NOMO-1 (cell line): ENCODE measurements at regions not wholly inside any gene's neighbourhood (a gene's known extent, or its start where the extent isn't known, plus 50 kb on each side); places are given as distances from the start of the nearest gene placed in this dataset.

ENCODE experiments used
- DNase-seq, 2 experiments: peaks; one replicate each; lab custom pipeline; 2025; ENCODE audit not compliant: unreplicated experiment in 2 of 2; lab: John Stamatoyannopoulos, UW

GRCh38 chr12:127542391-127542790 is 724.6 kb upstream of the TMEM132C start:
- DNase-seq = no peak

GRCh38 chr12:127542931-127543330 is 724.0 kb upstream of the TMEM132C start:
- DNase-seq = no peak

DNA sequence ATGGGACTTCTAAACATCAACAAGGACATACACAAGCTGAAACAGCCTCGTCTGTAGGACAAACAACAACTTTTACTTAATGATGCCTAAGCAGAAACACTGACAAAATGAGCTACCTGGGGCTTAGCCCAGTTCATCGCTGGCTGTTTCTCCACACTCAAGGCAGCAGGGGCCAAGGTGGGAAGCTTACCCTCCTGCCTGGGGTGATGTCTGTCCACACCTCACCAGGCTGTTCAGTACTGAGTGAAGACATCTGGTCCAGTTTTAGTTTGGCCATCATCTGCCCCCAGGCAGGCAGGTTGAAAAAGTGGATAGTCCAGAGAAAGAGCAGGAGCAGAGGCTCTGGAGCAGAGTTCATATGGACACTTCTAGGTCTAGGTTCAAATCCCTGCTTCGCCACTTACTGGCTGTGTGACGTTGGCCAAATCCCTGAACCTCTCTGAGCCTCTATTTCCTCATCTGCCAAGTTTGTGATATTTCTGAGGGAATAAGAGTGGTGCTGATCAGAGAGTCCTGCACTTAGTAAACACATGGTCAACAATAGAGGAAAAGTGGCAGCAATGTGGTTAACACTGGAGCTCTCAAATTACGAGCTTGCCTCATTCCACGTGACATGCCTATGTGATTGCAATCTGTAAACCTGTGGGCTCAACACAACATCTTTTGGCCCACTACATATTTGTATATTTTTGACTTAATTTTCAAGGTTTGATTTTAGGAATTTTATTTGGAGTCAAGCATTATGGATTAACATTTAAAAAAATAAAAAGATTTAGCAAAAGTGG is 720.1 kb upstream of the TMEM132C start:
- no peak for DNase-seq

GRCh38 chr12:127548123-127548553 is 718.8 kb upstream of the TMEM132C start:
- DNase-seq = no peak

GRCh38 chr12:127550271-127550670 is 716.7 kb upstream of the TMEM132C start:
- no peak for DNase-seq

GRCh38 chr12:127552838-127553237 is 714.1 kb upstream of the TMEM132C start:
- DNase-seq = no peak

DNA sequence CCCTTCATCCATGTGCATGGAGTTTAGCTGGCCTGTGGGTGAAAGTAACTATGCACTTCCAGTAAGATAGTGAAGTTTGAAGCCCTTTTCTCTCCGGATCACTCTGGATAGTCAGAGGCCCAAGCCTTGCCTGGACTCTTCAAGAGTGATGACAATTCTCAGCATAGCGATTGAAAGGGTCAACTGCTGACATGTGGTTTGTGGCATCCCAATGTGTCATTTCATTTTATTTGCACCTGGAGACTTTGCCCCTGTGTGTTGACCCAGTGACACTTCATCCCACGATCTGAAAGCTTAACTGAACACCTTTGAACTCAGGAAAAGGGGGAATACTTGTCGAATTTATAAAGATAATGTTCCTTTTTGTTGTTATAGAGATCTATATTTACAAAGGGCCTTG is 711.9 kb upstream of the TMEM132C start:
- DNase-seq = no peak

DNA sequence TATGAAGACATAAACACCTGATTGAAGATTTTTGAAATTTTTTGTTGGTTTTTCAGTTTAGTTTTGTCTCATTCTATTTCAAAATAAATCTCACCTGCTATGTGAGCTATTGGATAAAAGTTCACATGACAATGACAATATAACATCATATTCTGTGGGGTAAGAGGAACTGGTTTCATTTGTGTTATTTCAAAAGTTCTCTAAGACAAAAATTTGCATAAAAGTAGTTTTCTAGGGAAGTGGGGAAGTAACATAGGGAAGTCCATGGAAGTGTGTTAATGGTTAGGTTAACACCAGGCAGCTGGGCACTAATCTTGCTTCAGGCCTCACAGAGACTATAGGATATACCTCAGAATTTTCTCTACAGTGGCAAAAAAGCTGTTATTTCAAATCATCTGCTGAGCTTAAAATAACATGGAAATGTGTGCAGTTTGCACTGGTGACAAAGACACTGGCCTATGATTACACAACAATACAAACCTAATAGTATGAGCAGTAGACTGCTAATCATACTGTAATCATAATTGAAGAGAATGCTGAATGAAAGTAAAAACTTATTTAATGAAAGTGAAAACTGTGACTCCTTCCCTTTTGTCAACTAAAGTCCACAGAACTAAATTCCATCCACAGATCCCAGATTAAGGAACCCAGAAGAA is 710.6 kb upstream of the TMEM132C start:
- no peak for DNase-seq

DNA sequence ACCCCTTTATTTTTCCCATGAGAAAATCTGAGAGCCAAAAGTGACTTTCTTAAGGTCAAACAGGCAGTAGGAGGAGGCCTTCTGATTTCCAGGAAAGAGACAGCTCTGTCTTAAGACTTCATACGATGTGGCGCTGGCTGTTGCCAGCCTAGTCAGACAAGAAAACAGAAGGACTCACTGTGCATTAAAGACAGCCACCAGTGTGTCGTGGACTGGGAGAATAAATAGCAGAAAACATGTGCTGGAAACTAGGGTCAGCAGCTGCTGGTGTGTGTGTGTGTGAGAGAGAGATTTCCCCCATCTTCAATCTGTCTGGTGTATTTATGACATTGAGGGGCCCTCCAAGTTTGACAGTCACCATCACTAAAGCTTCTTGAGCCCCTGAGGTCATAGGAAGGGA is 708.6 kb upstream of the TMEM132C start:
- DNase-seq = no peak

DNA sequence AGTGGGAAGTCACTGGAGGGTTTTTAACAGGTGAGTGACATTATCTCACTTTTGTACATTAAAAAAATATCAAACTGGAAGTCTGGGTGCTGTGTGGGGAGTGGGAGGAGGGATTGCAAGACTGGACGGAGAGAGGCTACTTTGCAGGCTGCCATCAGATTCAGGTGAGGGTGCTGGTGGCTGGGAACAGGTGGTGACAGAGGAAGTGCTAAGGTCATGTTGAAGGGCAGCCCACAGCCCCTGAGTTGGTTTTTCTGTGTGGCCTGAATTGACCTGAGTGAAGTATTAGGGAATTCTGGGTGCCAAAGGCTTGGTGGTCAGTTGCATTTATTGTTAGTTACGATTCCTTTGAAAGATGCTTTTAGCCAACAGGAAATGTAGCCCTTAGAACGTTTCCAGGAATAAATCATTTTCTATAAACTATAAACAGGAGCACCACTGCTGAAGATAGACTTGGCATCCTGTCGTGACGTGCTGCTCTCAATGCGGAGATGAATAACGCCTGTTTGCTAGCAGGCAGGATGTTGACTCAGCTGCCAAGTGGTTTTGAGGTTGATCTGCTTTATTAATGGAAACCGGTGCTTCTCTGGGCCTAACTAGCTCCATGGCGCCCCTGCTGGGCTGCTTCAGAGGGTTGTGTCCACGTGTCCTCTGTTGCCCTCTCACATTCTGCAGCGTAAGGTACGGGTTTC is 707.5 kb upstream of the TMEM132C start:
- DNase-seq = peak in 1 of 2 experiments; percentile 38

DNA sequence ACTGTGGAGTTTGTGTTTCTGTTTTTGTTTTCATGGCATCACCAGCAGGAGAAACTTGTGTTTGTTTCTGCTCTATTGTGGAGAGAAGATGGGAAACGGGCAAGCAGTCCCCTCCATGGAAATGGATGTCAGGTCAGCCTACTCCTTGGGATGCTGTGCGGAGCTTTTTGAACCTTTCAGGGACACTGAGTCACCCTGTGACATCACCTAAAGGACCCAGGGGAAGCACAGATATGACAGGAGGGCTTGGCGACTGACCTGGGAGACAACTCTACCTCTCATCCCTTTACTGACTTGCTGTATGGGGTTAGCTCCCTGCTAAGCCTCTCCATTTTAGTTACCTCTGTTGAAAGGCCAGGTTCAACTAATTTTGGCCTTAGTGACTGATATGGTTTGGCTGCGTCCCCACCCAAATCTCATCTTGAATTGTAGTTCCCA is 706.9 kb upstream of the TMEM132C start:
- no peak for DNase-seq

DNA sequence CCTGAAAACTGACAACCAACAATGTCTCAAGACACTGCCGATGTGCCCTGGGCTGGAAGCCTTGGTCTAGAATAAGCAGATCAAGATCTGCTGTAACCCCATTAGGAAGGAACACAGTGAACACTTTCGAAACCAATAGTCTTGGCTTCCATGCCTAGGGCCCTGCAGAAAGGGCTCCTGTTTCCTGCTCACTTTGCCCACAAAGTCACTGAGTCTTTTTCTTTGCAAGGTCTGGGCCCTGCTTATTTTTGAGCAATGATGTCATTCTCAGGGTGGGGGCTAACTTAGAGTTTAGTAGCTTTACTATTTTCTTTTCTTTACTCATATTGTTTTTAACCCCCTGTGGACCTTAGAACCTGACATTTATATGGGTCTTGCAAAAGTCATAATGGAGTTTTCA is 704.2 kb upstream of the TMEM132C start:
- DNase-seq = no peak

DNA sequence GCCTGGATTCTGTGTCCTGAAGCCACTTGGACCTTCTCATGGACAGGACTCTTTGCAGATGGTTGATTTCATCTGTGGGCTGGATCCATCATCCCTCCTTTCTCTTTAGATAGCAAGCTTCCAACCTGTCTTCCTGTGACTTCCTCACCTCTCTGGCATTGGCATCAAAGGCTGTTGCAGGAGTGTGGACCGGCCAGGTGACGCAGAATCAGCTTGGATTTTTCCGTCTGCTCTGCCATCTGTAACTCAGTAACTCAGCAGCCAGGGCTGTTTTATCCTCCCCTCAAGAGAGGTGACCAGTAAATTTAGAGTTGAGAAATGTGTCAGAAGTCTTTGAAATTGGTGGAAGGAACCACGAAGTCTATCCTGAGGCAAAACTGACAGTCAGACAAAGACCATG is 701.7 kb upstream of the TMEM132C start:
- DNase-seq = no peak

DNA sequence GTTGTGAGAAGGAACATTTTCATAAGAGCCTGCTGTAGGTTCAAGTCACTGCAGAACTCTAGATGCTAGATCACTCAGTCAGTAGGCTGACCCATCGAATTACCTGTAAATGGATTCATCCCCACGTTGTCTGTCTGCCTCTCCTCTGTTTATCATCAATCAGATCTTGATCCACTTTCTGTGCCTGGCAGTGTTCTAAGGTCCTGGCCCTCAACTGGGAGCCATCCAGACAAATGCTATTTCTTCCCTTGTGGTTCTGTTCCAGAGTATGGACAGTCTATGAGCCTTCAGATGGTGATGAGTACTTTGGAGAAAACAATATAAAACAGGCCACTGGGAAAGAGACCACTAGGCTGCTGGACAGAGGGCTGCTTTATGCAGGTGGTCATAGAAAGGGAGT is 699.4 kb upstream of the TMEM132C start:
- no peak for DNase-seq

GRCh38 chr12:127570387-127570786 is 696.6 kb upstream of the TMEM132C start:
- DNase-seq = no peak

GRCh38 chr12:127570793-127571360 is 696.1 kb upstream of the TMEM132C start:
- DNase-seq = no peak

GRCh38 chr12:127571578-127571977 is 695.4 kb upstream of the TMEM132C start:
- no peak for DNase-seq

DNA sequence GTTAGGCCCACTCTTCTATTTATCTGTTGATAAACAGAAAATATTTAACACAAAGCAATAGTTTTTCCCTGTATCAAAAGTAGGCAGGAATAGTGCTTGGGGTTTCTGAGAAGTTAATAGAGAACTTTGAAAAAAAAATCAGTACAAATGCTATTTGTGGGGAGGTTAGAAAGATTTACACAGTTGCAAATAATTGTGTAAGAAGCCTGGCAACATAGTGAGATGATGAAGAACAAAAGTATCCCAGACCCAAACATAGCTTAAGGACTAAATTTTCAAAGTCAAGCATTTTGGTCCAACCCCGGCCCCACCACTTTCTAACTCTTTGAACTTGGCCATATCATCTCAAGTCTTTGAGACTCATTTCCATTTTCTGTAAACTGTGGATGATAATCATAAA is 687.5 kb upstream of the TMEM132C start:
- DNase-seq = no peak

DNA sequence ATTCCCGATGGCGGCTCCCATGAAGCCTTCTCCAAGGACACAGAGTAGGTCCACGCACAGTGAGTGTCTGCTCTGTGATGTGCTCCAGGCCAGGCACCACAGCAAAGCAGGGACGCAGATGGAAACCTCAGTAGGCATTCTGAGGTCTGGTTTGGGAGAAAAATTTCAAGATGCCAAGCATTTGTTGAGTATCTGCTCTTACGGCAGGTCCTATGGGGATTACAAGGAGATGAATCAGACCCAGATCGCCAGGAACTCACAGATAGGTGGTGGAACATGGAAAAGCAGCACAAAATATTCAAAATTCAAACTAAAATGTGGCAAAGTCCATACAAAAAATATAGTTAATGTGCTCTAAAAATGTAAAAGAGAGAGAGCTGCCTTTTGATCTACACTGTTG is 684.9 kb upstream of the TMEM132C start:
- DNase-seq = no peak

GRCh38 chr12:127583041-127583440 is 683.9 kb upstream of the TMEM132C start:
- DNase-seq = no peak

- DNase-seq = no peak
Measured at GRCh38 chr12:127588249-127588648, 678.7 kb upstream of the TMEM132C start.
